ENCODE measurements at regions not wholly inside any gene's neighbourhood (a gene's known extent, or its start where the extent isn't known, plus 50 kb on each side); places are given as distances from the start of the nearest gene placed in this dataset.

GRCh38 chr15:96138985-96139384 is 191.5 kb upstream of the NR2F2 start:
- TF ChIP-seq GABPA (IDR thresholded peaks at IDR 0.05; ENCODE audit: borderline replicate concordance, insufficient read depth, low read length) (no peak), POLR2A (IDR thresholded peaks at IDR 0.05; ENCODE audit: control extremely low read depth in 1 of 2, low read depth in 2 of 2, low read length in 2 of 2) (no peak)

All from H1 (cell line).